NAMALWA (cell line): ENCODE measurements at regions not wholly inside any gene's neighbourhood (a gene's known extent, or its start where the extent isn't known, plus 50 kb on each side); places are given as distances from the start of the nearest gene placed in this dataset.

Experiments used
- DNase-seq: peaks from one replicate; pipeline ENCODE4 v3.0.0-alpha.2; 2015; ENCODE audit warnings: low spot score

DNA sequence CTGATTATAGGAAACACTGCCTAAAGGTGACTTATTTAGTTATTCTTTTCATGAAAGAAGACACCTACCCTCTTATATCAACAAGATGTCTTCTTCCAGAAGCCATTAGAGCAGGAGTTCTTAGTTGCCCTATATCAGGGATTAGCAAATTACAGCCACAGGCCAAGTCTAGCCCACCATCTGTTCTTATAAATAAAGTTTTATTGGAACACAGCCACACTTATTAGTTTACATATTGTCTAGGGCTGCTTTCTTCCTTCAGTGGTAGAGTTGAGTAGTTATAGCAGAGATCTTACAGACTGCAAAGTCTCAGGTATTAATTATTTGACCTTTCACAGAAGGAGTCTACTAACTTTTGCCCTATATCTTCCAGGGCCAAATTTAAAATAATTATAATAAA is 157.2 kb upstream of the NOCT start:
- no peak for DNase-seq

DNA sequence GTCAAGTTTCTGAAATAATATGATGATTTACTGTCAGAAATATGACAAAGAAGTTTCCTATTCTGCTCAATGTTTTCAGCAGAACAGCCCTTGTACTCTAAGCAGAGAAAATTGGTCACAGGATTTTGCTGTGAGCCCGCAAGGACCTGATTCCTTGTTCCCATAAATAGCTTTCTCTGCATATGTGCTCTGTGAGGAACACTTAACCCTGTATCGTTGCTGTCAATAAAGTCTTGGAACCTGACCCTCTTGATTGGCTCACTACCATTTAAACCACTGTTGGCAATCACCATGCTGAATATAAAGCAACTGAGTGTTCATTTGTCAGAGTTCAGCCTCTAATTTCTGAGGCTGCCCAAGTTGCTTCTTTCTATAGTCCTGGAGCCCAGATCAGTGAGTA is 158.2 kb upstream of the NOCT start:
- DNase-seq, result no peak

DNA sequence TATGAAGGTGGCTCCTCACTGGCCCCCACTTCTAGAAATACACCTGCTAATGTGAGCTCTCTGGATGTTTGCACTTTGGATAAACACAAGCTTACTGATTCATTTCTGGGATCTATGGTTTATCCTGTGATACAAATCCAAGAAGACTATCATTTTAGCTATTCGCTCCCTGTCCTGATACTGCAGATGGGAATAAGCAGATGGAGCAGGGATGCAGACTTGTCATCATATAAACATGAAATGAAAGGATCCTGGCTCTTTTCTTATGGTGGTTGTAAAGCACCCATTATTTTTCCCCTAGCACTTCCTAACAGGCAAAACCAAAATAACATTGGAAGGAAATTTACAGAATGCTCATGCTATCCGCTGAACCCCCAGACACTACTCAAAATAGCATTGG is 162.9 kb upstream of the NOCT start:
- no peak for DNase-seq

DNA sequence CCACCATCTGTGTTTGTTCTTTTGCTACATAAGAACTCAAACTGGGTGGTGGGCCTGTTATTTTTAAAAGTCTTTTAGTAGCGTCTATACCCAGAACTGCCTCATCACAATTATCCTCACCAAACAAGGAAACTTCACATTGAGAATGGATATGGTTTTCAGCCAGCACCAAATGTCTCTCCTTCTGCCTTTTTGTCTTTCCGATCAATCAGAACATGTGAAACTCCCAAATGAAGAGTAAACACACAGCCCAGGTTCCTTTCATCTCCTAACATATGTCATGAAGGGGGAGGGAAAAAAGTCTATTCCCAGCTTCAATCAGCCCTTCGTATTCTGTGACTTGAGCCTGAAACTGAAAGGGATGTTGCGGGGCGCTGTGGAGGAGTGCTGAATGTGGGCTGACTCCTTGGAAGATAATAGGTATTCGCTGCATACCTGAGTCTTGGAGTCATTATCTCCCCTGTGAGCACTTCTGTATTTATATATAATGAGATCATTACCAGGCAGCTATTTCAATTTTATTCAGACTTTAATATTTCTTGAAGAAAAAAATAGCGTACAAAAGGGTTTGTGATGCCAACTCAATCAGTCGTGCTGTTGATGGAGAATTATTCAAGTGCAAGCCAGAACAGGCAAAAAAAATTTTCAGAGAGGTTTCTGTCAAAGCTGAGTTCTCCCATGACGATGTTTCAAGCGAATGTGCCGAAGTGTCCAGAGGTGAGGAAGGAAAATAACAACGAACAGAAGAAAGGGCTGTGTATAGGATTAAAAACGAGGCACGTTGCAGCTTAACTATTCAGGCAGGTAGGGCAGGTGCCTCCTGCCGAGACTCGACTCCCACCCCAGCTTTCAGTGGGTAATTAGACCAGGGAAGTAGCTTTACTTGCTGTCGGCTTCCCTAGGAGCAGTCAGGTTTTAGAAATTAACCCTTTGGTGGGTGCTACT is 163.9 kb upstream of the NOCT start:
- DNase-seq, result no peak

DNA sequence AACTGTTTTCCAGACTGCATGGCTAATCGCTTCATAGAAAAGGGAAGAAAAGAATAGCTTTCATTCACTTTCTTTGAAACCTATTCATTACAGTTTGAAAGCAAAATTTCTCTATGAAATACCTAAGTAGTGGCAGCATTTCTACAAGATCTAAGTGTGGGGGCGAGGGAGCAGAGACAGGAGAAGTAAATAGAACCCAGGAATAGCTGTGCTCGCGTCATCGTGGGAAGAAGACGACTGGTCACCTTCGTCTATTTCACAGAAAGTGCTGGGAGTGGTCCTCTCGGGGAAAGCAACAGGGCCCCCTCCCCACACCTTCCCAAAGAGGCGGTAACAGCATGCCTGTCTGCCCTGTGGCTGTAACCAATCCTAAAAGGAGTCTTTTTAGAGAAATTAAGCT is 169.9 kb upstream of the NOCT start:
- no peak for DNase-seq

DNA sequence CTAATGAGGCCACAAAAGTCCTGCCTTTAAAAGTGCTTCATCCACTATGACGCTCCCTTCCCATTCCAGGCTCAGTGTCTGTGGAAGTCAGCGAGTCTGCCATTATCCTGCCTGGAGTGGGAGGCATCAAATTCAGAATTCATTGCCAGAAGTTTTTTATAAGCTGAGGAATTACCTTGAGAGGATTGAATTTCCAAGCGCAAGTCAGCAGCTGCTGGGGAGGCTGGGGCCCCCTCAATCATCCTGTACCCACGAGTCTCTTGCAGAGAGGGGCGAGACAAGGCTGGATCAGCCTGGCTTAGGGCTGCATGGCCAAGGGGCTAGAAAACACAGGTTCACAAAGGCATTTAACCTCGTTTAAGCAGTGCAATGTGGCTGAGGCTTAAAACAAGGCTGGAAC is 170.5 kb upstream of the NOCT start:
- no peak for DNase-seq

DNA sequence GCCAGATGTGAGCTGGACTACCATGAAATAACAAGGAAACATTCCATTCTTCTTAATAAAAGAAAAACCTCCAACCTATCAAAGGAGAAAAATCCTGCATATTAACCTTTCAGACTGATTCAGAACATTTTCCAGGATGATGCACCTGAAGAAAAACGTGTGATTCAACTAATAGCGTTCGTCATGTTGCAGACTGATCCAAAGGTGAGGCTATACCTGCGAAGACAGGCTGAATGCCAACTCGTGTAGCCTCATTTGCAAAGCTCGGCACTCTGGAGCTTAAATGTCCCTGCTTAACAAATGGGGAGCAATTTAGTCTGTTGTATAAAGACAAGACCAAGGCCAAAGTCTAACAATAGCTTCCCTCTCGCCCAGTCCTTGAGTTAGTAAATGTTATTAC is 172.0 kb upstream of the NOCT start:
- DNase-seq, result no peak

DNA sequence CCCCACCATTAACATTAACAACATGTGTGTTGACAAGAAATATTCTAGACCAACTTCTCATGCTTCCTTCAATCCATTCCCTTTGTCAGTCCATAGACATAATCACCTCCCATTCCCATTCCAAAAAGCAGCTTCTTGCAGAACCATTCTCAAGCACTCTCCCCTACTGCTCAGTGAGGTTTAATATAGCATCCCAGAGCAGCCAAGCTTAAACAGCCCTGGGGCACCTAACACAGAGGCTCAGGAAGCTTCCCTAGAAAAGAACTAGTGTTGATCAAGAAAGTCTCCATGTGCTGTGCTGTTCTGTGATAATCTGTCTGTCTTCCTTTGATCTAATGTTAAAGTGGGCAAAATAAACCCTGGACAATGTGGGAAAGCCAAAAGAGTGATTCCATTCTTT is 174.2 kb upstream of the NOCT start:
- DNase-seq, result no peak

DNA sequence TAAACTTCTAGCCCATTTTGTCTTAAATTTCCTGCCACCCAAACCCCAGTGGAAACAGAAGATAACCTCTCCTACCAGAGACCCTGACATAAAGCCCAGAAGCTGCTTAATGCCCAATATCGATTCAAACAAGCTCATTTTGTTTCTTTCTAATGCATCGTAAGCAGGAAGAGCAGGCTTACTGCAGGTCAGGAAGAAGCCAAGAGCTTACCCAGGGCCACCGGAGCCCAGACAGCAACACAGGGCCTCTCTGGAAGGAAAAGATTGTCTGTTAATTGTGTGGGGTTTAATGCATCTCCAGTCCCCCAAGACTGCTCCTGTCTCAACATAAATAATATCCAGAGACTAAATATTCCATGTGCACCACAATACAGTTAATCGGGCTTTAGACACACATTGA is 177.3 kb upstream of the NOCT start:
- no peak for DNase-seq

DNA sequence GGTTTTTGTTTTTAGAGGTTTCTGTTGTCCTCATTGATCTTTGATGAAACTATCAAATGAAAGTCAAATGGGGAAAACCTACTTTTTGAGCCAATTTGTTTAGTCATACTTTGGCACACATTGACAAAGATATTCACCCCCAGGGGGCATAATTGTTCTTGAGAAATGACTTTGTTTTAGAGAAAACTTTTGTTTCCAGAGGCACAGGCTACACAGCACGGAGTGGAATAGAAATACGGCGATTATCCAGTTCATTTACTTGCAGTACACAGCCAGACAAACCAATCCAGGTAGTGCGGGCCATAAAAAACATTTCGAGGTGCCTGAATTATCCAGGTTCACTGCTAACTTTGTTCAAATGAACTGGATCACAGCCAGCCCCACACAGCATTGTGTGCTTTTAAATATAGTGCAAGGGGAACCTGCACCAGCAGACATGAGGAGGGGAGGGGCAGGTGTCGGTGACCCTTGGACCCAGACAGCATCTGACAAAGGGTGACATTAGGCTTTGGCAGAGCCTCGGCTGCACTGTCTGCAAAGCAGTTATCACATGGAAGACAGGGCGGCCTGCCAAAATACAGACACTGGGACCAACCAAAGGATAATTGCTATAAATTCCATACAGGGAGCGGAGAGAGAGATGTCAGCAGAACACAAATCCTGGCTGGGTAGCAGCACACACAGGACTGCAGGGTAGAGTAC is 179.6 kb upstream of the NOCT start:
- peak; percentile 9 for DNase-seq

DNA sequence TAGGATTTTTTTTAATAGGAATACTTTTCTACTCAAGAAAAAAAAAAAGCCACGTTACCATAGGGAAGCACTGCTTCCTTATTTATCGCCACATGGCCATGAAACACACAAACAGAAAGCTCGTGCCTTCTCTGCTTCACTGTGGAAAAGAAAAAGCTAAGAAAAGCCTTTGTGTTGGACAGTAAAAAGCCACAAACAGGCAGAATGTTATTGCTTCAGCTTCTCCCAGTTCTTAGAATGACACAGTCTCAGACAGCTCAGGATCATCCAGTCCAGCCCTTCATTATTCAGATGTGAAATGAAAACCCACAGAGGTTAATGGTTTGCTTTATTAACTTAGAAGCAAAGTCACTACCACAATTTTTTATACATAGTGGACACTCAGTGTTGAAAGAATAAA is 181.6 kb upstream of the NOCT start:
- no peak for DNase-seq

DNA sequence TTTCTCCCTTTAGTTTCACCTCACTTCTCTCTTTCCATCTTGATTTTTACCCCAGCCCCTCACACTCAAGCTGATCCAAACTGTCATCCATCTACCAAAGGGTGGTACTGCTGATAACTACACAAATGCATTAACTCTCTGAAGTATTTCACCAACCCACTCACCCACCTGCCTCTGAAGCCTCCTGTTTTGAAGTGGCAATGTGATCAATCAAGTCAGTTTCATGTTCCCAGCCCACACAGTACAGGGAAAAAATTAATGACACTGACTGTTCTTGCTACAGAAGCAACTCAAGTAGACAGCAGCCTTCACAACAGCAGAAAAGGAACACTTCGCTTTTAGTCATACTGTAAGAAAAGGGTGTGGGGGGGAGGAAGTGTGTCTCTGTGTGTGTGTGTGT is 183.0 kb upstream of the NOCT start:
- DNase-seq, result no peak

DNA sequence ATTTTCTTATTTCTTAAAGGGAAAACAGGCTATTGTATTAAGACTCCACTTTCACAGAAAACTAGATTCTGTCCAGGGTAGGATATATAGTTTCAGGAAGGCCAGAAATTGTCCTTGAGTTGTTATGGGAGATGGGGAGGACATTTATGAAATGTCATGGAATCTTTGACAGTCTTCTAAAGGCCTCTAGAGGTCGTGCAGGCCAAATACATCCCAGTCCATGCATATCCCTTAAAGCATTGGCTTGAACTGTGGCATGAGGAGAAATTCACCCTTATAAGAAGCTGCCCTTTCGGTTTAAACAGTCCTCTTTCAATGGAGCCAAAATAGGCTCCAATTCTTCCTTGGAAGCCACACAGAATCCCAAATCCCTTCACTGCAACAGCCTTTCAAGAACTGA is 183.6 kb upstream of the NOCT start:
- DNase-seq, result no peak

DNA sequence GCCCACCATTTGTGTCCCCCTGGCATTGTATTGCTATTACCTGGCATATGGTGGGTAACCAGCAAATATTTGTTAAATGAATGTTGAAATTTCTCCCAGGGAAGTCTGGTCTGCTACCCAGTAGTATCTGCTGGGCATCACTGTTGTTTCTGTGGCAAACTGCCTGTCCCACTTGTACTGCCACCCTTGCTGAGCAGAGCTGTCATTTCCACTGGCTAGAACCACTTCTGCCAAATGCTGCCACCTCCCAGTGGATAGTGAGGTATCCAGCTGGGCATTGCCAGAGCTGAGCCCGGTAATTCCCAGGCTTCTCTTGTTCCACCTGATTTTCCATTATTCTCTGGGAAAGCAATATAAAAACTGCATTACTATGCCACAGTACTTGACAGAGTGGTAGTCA is 186.7 kb upstream of the NOCT start:
- DNase-seq, result no peak

DNA sequence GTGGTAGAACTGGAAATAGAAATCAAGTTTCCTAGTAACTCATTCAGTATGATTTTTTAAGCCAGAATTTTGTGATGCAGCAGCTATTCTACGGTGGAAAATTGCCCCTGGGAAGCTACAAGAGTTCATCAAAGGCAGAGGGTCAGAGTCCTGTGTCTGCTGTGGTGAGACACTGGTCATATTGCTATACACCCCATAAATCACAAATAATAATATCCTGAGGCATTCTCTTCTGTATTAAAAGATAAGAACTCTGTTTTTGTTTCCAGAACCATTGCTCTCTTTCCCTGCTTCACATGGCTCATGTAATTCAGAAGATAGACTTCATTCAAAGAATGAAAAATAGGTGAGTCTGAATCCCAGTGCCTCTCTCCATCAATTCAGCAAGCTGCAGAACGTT is 188.8 kb upstream of the NOCT start:
- no peak for DNase-seq

DNA sequence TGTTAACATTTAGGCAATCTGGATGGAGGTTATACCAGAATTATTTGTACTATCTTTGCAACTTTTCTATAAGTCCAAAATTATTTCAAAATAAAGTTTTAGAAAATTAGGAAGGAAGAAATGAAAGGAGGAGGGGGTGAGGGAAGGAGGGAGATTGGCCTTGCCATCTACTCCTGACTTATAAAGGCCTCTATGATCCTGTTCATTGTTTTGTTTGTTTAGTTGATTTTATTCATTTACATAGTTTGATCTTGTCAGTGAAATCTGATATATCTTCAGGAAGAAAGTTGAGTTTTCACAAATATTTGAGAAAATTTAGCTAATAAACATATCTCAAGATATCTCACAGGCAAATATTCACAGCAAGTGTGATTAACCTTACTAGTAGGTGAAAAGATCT is 189.3 kb upstream of the NOCT start:
- DNase-seq, result no peak

DNA sequence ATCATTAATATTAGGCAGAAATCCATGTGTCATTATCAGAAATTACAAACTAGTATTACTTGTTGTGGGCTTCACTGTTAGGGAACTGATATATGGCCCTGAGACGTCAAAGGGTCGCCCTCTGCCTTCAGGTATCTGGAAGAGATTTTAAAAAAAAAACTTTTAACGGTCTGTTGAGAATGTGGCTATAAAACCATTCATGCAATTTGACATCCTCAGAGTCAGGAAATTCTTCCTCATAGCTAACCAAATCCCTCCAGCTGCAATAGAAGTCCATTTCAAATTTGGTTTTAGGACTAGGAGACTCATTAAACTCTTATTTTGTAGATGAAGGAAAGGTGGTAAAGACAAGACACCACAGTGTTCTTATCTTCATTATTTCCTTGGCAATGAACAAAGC is 194.2 kb upstream of the NOCT start:
- DNase-seq, result no peak

DNA sequence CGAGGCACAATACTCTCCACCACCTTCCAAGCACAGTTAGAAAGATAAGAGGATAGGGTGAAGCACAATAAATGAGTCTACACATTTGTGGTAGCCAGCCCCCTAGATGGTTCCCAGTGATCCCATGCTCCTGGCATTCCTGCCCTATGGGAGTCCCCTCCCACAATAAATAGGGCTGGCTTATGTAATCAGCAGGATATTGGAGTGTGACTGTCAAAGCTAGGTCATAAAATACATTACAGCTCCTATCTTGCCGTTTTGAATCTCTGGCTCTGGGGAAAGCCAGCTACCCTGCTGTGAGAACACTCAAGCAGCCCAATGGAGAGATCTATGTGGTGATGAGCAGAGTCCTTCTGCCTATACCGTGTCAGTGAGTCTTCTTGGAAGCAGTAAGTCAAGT is 198.7 kb upstream of the NOCT start:
- no peak for DNase-seq

DNA sequence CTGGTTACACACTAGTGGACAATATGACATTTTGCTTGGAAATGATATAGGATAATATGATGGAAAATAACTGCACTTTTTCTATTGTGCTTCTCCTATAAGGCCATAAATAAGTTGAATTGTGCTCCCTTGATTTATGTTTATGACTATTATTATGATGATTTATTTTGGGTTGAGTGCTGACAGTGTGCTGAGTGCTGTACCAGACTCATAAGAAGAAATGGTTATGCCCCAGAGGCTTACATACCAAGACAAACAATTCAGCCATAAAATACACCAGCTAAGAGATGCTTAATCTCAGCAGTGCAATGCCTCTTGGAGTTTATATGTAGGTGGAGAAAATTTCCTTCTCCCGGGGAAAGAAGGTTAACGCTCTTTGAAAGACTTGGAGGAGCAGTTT is 199.8 kb upstream of the NOCT start:
- DNase-seq, result no peak

DNA sequence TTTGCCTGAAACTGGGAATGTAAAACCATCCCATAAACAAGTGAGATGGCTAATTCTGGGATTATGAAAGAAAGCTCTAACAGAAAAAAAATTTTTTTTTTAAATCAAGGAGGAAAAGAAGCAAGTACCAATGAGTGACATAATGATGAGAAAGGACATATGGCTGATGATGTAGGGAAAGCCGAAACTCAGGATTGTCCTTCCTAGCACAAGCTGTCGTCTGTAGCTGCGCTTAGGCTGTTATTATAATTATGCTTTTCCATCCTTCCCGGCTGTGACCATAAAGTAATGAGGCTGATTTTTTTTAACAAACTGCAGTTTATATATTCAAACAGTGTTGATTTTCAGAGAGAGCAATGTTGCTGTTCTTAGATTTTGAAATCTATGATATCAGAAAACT is 209.8 kb upstream of the NOCT start:
- no peak for DNase-seq

DNA sequence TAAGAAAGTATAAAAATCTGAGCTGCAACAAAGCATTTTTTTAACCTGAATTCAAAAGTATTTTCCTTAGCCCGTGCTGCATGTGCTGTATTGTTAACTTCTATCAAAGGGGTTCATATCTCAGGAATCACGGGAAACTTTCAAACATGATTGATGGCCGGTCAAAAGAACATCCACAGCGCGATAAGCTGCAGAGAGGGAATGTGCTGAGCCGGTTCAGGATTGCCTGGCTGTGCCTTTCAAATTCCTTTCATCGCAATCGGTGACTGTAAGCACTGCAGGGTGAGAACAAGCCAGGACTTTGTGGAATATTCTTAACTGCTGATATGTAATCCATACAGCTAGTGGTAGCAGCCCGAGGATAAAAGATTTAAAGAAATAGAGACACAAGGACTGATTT is 210.9 kb upstream of the NOCT start:
- no peak for DNase-seq

DNA sequence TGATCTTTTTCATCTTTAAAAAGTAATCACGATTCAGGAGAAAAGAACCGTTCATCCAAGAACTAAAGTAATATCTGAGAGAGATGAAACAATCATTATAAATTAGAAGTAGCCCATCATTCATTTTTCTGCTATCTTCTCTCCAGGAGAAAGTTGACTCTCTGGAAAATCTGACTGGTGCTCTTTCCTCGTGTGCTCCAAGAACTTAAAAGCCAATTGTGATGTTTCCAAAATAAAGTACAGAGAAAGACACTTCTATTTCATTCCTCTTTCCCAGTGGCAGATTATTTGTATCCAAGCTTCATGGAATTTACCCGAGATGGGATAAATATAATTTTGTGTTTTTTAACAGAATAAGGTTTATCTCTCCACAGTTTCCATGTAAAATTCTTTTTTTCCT is 212.5 kb upstream of the NOCT start:
- no peak for DNase-seq

DNA sequence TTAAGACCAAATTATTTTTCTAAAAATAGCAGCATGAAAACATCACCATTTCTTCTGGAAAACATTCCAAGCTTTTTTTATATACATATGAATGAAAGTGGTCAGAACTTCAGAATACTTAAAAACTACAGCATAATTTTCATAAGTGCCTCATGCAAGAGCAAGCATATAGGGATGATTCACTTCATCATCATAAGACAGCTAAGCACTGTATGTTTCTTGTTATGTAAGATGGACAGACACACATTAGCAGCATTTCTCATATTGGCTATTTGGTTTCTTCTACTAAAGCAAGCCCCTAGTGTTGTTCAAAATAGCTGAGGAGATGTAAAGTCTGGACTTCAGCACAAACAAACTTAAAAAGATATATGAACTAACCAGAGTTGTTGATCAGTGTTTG is 213.1 kb upstream of the NOCT start:
- no peak for DNase-seq

DNA sequence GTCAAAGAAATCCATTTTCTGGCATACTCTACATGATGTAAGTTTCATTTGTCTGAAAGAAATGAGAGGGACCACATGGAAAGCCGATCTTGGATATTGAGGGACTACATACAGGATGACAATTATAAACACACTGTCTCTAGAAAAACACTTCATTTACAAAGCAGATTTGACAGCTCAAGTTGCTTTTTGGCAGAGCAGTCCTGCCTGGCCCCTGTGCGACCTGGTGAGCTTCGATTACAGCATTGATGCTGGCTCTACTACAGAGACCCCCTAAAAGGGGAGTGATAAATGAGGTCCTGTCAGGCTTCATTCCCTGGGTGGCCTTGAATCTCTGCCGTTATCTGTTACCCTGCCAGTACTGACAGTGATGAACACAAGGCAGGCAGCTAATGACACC is 215.2 kb upstream of the NOCT start:
- DNase-seq, result no peak
